ENCODE measurements at regions not wholly inside any gene's neighbourhood (a gene's known extent, or its start where the extent isn't known, plus 50 kb on each side); places are given as distances from the start of the nearest gene placed in this dataset.

GRCh38 chr14:98208211-98208611 is 1063.8 kb downstream of the BCL11B start:
- POLR2A ChIA-PET (ENCODE audit: unreplicated experiment), result no interaction called here
- no peak overlapping the region for H2BK20ac ChIP-seq (ENCODE audit: low read depth, low read length)
- no peak overlapping the region for H2BK15ac ChIP-seq (ENCODE audit: low read depth, low read length)
- H3K9me3 ChIP-seq (ENCODE audit: control insufficient read depth, insufficient read depth, low read length), result peaks cover 43% of the 10 kb centered on the region
- H2BK5ac ChIP-seq (ENCODE audit: low read depth, low read length, poor library complexity, severe bottlenecking), result no peak overlapping the region
- ATAC-seq (ENCODE audit: low read depth) (no peak), DNase-seq (no peak)
- H3K56ac ChIP-seq (ENCODE audit: extremely low read depth, insufficient read depth, low read length), result no peak overlapping the region
- in situ Hi-C loops (cut with MboI; ENCODE audit: low sequenced_read_pairs) (no loop called here), intact Hi-C loops (cut with micrococcal nuclease) (no loop called here), dilution Hi-C loops (cut with HindIII; ENCODE audit: low sequenced_read_pairs, unreplicated experiment) (no loop called here)
- H3K9ac ChIP-seq (ENCODE audit: low read depth, low read length), result no peak overlapping the region
- BruUV-seq (replicated peaks), result no TSS peak
- TF ChIP-seq, protein P1, sequence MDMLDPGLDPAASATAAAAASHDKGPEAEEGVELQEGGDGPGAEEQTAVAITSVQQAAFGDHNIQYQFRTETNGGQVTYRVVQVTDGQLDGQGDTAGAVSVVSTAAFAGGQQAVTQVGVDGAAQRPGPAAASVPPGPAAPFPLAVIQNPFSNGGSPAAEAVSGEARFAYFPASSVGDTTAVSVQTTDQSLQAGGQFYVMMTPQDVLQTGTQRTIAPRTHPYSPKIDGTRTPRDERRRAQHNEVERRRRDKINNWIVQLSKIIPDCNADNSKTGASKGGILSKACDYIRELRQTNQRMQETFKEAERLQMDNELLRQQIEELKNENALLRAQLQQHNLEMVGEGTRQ (IDR thresholded peaks at IDR 0.05; ENCODE audit: low read depth, low read length), result no peak
- TF ChIP-seq RAD21 (IDR thresholded peaks at IDR 0.05; ENCODE audit: low read length) (no peak), FOS (IDR thresholded peaks at IDR 0.05; ENCODE audit: low read depth, low read length) (no peak), BHLHE40 (IDR thresholded peaks at IDR 0.05; ENCODE audit: low read depth, low read length) (no peak), POLR2A (IDR thresholded peaks at IDR 0.05; ENCODE audit: low read depth, low read length) (no peak), MAZ (IDR thresholded peaks at IDR 0.05; ENCODE audit: borderline replicate concordance, low read depth, low read length) (no peak), MXI1 (IDR thresholded peaks at IDR 0.05; ENCODE audit: borderline replicate concordance, low read depth, low read length) (no peak), SMC3 (IDR thresholded peaks at IDR 0.05; ENCODE audit: low read depth, low read length) (no peak), CHD1 (IDR thresholded peaks at IDR 0.05; ENCODE audit: low read depth, low read length) (no peak), RFX5 (IDR thresholded peaks at IDR 0.05; ENCODE audit: low read depth, low read length) (no peak), NFE2L2 (IDR thresholded peaks at IDR 0.05; ENCODE audit: low read depth, low read length) (no peak), MAFK (IDR thresholded peaks at IDR 0.05; ENCODE audit: low read depth, low read length) (no peak), RCOR1 (IDR thresholded peaks at IDR 0.05; ENCODE audit: insufficient replicate concordance, low read length) (no peak)
- TF ChIP-seq, protein P2, sequence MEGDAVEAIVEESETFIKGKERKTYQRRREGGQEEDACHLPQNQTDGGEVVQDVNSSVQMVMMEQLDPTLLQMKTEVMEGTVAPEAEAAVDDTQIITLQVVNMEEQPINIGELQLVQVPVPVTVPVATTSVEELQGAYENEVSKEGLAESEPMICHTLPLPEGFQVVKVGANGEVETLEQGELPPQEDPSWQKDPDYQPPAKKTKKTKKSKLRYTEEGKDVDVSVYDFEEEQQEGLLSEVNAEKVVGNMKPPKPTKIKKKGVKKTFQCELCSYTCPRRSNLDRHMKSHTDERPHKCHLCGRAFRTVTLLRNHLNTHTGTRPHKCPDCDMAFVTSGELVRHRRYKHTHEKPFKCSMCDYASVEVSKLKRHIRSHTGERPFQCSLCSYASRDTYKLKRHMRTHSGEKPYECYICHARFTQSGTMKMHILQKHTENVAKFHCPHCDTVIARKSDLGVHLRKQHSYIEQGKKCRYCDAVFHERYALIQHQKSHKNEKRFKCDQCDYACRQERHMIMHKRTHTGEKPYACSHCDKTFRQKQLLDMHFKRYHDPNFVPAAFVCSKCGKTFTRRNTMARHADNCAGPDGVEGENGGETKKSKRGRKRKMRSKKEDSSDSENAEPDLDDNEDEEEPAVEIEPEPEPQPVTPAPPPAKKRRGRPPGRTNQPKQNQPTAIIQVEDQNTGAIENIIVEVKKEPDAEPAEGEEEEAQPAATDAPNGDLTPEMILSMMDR (conservative IDR thresholded peaks at IDR 0.05; ENCODE audit: low read depth, low read length), result no peak
- no peaks in the 10 kb centered on the region for H3K79me1 ChIP-seq (ENCODE audit: low read depth in 1 of 2, low read length in 2 of 2)
- H3K14ac ChIP-seq (replicated peaks; ENCODE audit: low read depth, low read length), result no peak overlapping the region
- no peaks in the 10 kb centered on the region for H3K36me3 ChIP-seq (ENCODE audit: control insufficient read depth, insufficient read depth, low read length)
- H3K4me1 ChIP-seq (ENCODE audit: control insufficient read depth, insufficient read depth, low read length), result no peaks in the 10 kb centered on the region
- H3K23ac ChIP-seq (ENCODE audit: low read depth, low read length), result no peak overlapping the region
- no peak overlapping the region for H3K27ac ChIP-seq (ENCODE audit: insufficient read depth, low read length)
- no peaks in the 10 kb centered on the region for H3K9me1 ChIP-seq (ENCODE audit: insufficient read depth, low read length)
- H2AK5ac ChIP-seq (ENCODE audit: low read depth, low read length), result no peak overlapping the region
- no peaks in the 10 kb centered on the region for H4K20me1 ChIP-seq (ENCODE audit: insufficient read depth, low read length)
- H3K4me2 ChIP-seq (ENCODE audit: low read depth, low read length), result no peak overlapping the region
- H3K18ac ChIP-seq (ENCODE audit: low read depth, low read length), result no peak overlapping the region
- no peak overlapping the region for H4K8ac ChIP-seq (ENCODE audit: low read depth in 2 of 2, low read length in 2 of 2)
- no peak overlapping the region for H2BK120ac ChIP-seq (ENCODE audit: low read depth, low read length)
- no peak overlapping the region for H4K91ac ChIP-seq (ENCODE audit: insufficient read depth, low read depth, low read length)
- no peak overlapping the region for H2AFZ ChIP-seq (replicated peaks; ENCODE audit: low read length, poor library complexity)
- no peak overlapping the region for H3K4ac ChIP-seq (ENCODE audit: low read depth, low read length)
- H3K27me3 ChIP-seq (ENCODE audit: control insufficient read depth, insufficient read depth, low read length), result no peaks in the 10 kb centered on the region
- H2AK9ac ChIP-seq (replicated peaks; ENCODE audit: low read depth, low read length, poor library complexity), result no peak overlapping the region
- H4K5ac ChIP-seq (ENCODE audit: low read depth, low read length), result no peak overlapping the region
- no peak overlapping the region for H3K4me3 ChIP-seq (ENCODE audit: insufficient read depth, low read depth, low read length)
- CTCF ChIA-PET, result no interaction called here

All from IMR-90 (cell line).